B cell (primary cell): ENCODE measurements at regions not wholly inside any gene's neighbourhood (a gene's known extent, or its start where the extent isn't known, plus 50 kb on each side); places are given as distances from the start of the nearest gene placed in this dataset.

ENCODE experiments used
- ATAC-seq: fragments of 200-7000 bp; cut with Tn5 transposase; one replicate; pipeline ENCODE4 v1.10.0; 2021; ENCODE audit warnings: low read depth, mild to moderate bottlenecking, moderate number of reproducible peaks, moderate library complexity
- CTCF ChIA-PET: fragments of 350-600 bp; sonication (Branson Sonifier 250); formaldehyde crosslinking; loops from one replicate; lab custom pipeline; 2021; ENCODE audit warnings: antibody characterized with exemption, inconsistent platforms; lab: Charles Lee
- POLR2A ChIA-PET: fragments of 350-600 bp; sonication (Branson Sonifier 250); formaldehyde crosslinking; loops from one replicate; lab custom pipeline; 2021; ENCODE audit warnings: antibody characterized with exemption; lab: Charles Lee
- DNase-seq: peaks from one replicate; pipeline ENCODE4 v3.0.0; 2013
- H2AFZ ChIP-seq: 2 replicates; pipeline ENCODE4 v1.6.1; 2012; ENCODE audit warnings: mild to moderate bottlenecking, low read depth, low read length; ENCODE audit not compliant: insufficient read depth, poor library complexity, severe bottlenecking
- H3K27ac ChIP-seq, 2 donors: 1 replicate in 1 of 2; 2 replicates in 1 of 2; pipeline ENCODE4 v1.5.1; 2012 to 2013; ENCODE audit warnings: low read length in 2 of 2, mild to moderate bottlenecking in 2 of 2, moderate library complexity in 1 of 2
- H3K27me3 ChIP-seq, 4 experiments: fragments of 200-600 bp in 1 of 4; sonication (generic) in 1 of 4; replicated peaks in 1 of 4; 1 replicate in 2 of 4; 2 replicates in 2 of 4; pipeline versions ENCODE4 v1.6.1 to v1.7.0; 2013 to 2016; ENCODE audit warnings: low read length in 3 of 4, mild to moderate bottlenecking in 2 of 4, mixed read lengths in 1 of 4, moderate library complexity in 1 of 4; ENCODE audit not compliant: insufficient read depth in 4 of 4, control insufficient read depth in 3 of 4; ENCODE audit errors: control extremely low read depth in 1 of 4
- H3K36me3 ChIP-seq, 2 experiments: replicated peaks in 1 of 2; 1 replicate in 1 of 2; 2 replicates in 1 of 2; pipeline versions ENCODE4 v1.6.1 to v1.7.1; 2013; ENCODE audit warnings: low read length in 1 of 2; ENCODE audit not compliant: insufficient read depth in 2 of 2, control insufficient read depth in 1 of 2; ENCODE audit errors: control extremely low read depth in 1 of 2, extremely low read depth in 1 of 2
- H3K4me1 ChIP-seq, 2 donors: fragments of 200-600 bp in 1 of 2; sonication (generic) in 1 of 2; 1 replicate in 1 of 2; 2 replicates in 1 of 2; pipeline versions ENCODE4 v1.5.1 to v1.6.1; 2013 to 2017; ENCODE audit warnings: low read length in 2 of 2; ENCODE audit not compliant: control insufficient read depth in 2 of 2, insufficient read depth in 2 of 2
- H3K4me2 ChIP-seq: replicated peaks from 2 replicates; pipeline ENCODE3; 2012; ENCODE audit warnings: mild to moderate bottlenecking, low read depth, low read length; ENCODE audit not compliant: poor library complexity, severe bottlenecking
- H3K4me3 ChIP-seq, 5 experiments: fragments of 200-600 bp in 1 of 5; sonication (generic) in 1 of 5; 1 replicate in 3 of 5; 2 replicates in 2 of 5; pipeline versions ENCODE4 v1.5.1 to v1.7.0; 2011 to 2016; ENCODE audit warnings: low read length in 4 of 5, mild to moderate bottlenecking in 4 of 5, low read depth in 2 of 5, control low read depth in 1 of 5, moderate library complexity in 1 of 5; ENCODE audit not compliant: insufficient read depth in 1 of 5; ENCODE audit errors: control extremely low read depth in 1 of 5, extremely low read depth in 1 of 5
- H3K79me2 ChIP-seq: fragments of 200-600 bp; sonication (generic); one replicate; pipeline ENCODE4 v1.6.0; 2016; ENCODE audit warnings: low read length; ENCODE audit not compliant: control insufficient read depth, insufficient read depth
- H3K9ac ChIP-seq: fragments of 200-600 bp; sonication (generic); 2 replicates; pipeline ENCODE4 v1.6.1; 2017; ENCODE audit warnings: mild to moderate bottlenecking, low read length, moderate library complexity
- H3K9me3 ChIP-seq, 3 donors: one replicate each; pipeline versions ENCODE4 v1.6.1 to v1.7.1; 2013; ENCODE audit warnings: low read length in 2 of 3; ENCODE audit not compliant: control insufficient read depth in 2 of 3, insufficient read depth in 1 of 3; ENCODE audit errors: control extremely low read depth in 1 of 3
- H4K20me1 ChIP-seq: 2 replicates; pipeline ENCODE4 v1.6.0; 2012; ENCODE audit warnings: mild to moderate bottlenecking, low read length; ENCODE audit not compliant: insufficient read depth, control insufficient read depth, poor library complexity, severe bottlenecking
- H3K27ac Mint-ChIP-seq: one replicate; pipeline ENCODE4 v1.8.0; 2021; ENCODE audit warnings: mixed read lengths
- H3K27me3 Mint-ChIP-seq: one replicate; pipeline ENCODE4 v1.8.0; 2021; ENCODE audit warnings: mixed read lengths
- H3K4me1 Mint-ChIP-seq: one replicate; pipeline ENCODE4 v1.8.0; 2021; ENCODE audit warnings: mixed read lengths
- H3K4me3 Mint-ChIP-seq: one replicate; pipeline ENCODE4 v1.8.0; 2021; ENCODE audit warnings: mixed read lengths
- H3K9me3 Mint-ChIP-seq: one replicate; pipeline ENCODE4 v1.8.0; 2022; ENCODE audit warnings: mixed read lengths; ENCODE audit not compliant: insufficient read depth
- EZH2 ChIP-seq: IDR thresholded peaks from 2 replicates; pipeline ENCODE4 v1.6.1; 2012; ENCODE audit warnings: borderline replicate concordance, low read depth, mild to moderate bottlenecking, moderate library complexity, low read length; ENCODE audit not compliant: insufficient read depth, poor library complexity, severe bottlenecking
- whole genome bisulfite sequencing: methylation state at CpG from one replicate; pipeline ENCODE4 v1.1.5; 2013; ENCODE audit warnings: missing lambda C conversion rate; ENCODE audit not compliant: insufficient coverage; 5-methylcytosine and 5-hydroxymethylcytosine counted together
- intact Hi-C: fragments of 100-400 bp; cut with micrococcal nuclease; formaldehyde crosslinking; loops from one replicate; pipeline ENCODE4 v1.10.0; 2022
- TF ChIP-seq, protein P1 (sequence below): fragments of 200-600 bp; IDR thresholded peaks from one replicate; pipeline ENCODE4 v1.8.0; 2022; ENCODE audit warnings: antibody characterized with exemption, mild to moderate bottlenecking

DNA sequence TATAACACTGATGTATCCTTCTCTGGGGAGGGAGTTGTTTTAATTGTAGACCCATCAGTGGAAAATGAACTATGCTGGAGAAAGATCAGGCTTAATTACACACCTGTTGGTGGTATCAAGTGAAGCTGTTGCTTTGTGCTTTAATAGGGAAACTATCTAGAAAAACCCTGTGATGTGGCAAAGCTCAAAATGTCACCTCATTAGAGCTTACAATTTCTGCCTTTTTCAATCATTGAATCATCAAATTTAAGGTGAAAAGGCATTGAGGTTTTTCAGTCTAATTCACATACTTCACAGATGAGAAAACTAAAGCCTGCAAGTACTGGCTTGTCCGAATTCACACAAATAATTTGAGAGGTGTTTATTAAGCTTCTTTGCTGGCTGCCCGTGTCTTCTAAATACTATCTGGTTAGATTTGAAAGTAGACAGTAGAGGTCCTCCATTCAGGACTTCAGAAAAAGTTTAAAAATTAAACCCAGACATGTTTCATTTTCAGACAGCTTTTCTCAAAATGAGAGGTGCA lies 143.3 kb upstream of the MAP3K7 start:
- H3K27ac Mint-ChIP-seq = no peak overlapping the region
- Histone ChIP-seq H3K27ac (no peak overlapping the region), H3K9me3 (no peaks in the 10 kb centered on the region), H4K20me1 (no peaks in the 10 kb centered on the region), H3K4me1 (no peaks in the 10 kb centered on the region), H3K4me3 (no peak overlapping the region), H3K27me3 (peaks cover 0 to 5% (median 0%) of the 10 kb centered on the region in 4 experiments), H2AFZ (no peak overlapping the region), H3K36me3 (no peaks in the 10 kb centered on the region), H3K4me2 (no peak overlapping the region), H3K79me2 (no peaks in the 10 kb centered on the region), H3K9ac (no peak overlapping the region)
- ChIA-PET CTCF (no interaction called here), POLR2A (no interaction called here)
- no peak for TF ChIP-seq EZH2
- TF ChIP-seq, protein P1, sequence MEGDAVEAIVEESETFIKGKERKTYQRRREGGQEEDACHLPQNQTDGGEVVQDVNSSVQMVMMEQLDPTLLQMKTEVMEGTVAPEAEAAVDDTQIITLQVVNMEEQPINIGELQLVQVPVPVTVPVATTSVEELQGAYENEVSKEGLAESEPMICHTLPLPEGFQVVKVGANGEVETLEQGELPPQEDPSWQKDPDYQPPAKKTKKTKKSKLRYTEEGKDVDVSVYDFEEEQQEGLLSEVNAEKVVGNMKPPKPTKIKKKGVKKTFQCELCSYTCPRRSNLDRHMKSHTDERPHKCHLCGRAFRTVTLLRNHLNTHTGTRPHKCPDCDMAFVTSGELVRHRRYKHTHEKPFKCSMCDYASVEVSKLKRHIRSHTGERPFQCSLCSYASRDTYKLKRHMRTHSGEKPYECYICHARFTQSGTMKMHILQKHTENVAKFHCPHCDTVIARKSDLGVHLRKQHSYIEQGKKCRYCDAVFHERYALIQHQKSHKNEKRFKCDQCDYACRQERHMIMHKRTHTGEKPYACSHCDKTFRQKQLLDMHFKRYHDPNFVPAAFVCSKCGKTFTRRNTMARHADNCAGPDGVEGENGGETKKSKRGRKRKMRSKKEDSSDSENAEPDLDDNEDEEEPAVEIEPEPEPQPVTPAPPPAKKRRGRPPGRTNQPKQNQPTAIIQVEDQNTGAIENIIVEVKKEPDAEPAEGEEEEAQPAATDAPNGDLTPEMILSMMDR = no peak
- peaks cover 2% of the 10 kb centered on the region for H3K9me3 Mint-ChIP-seq
- no peak for DNase-seq
- H3K4me1 Mint-ChIP-seq = no peaks in the 10 kb centered on the region
- intact Hi-C loops = no loop called here
- no peak for ATAC-seq
- H3K27me3 Mint-ChIP-seq = peaks cover 3% of the 10 kb centered on the region
- H3K4me3 Mint-ChIP-seq = no peak overlapping the region
- WGBS = 86% methylated on average over 1 of the region's 2 CpGs

DNA sequence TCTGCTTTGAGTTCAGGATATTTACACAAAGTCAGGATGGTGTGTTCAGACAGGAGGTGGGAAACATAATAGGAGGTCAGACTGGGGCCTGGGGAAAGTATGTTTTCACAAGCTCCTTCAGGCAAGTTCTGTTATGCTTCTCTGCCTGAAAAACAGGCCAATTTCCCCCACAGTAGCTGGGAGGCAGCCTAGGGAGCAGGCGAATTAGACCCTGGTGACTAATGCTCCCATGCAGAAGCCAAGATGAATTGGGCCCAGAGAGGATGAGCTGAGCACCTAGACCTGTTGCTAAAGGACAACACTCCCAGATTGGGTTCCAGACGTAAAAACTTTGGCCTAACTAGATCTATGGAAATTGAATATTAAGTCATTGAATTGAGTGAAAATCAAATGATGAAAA lies 142.2 kb upstream of the MAP3K7 start:
- ATAC-seq (no peak), DNase-seq (no peak)
- Histone ChIP-seq H3K9ac (no peak overlapping the region), H3K4me2 (no peak overlapping the region), H3K4me3 (no peak overlapping the region), H3K4me1 (no peaks in the 10 kb centered on the region), H3K79me2 (no peaks in the 10 kb centered on the region), H3K27ac (no peak overlapping the region), H4K20me1 (no peaks in the 10 kb centered on the region), H2AFZ (no peak overlapping the region), H3K36me3 (no peaks in the 10 kb centered on the region), H3K9me3 (no peaks in the 10 kb centered on the region), H3K27me3 (peaks cover 0 to 5% (median 0%) of the 10 kb centered on the region in 4 experiments)
- POLR2A ChIA-PET = no interaction called here
- no peak overlapping the region for H3K4me3 Mint-ChIP-seq
- no peaks in the 10 kb centered on the region for H3K9me3 Mint-ChIP-seq
- TF ChIP-seq, protein P1 = no peak
- TF ChIP-seq EZH2 = no peak
- CTCF ChIA-PET = no interaction called here
- intact Hi-C loops = no loop called here
- H3K27me3 Mint-ChIP-seq = peaks cover 3% of the 10 kb centered on the region
- WGBS = 80% methylated on average over 2 of the region's 2 CpGs
- H3K4me1 Mint-ChIP-seq = no peaks in the 10 kb centered on the region
- H3K27ac Mint-ChIP-seq = no peak overlapping the region
